Thyroid gland (tissue), 4 donors: ENCODE measurements at regions not wholly inside any gene's neighbourhood (a gene's known extent, or its start where the extent isn't known, plus 50 kb on each side); places are given as distances from the start of the nearest gene placed in this dataset.

Source experiments
- DNase-seq, 2 donors: peaks; one replicate each; pipeline ENCODE4 v3.0.0-alpha.2; 2019
- H3K27ac ChIP-seq, 3 donors: fragments of 200-600 bp; sonication (generic); 1 replicate in 2 of 3; 2 replicates in 1 of 3; pipeline ENCODE4 v1.5.1; 2016 to 2019; ENCODE audit warnings: mild to moderate bottlenecking in 1 of 3, moderate library complexity in 1 of 3
- H3K27me3 ChIP-seq: fragments of 200-600 bp; sonication (generic); one replicate; pipeline ENCODE4 v1.5.1; 2019
- H3K36me3 ChIP-seq, 2 donors: fragments of 200-600 bp; sonication (generic); one replicate each; pipeline ENCODE4 v1.5.1; 2016 to 2019
- H3K4me1 ChIP-seq, 2 donors: fragments of 200-600 bp; sonication (generic); one replicate each; pipeline ENCODE4 v1.5.1; 2017 to 2019
- H3K4me3 ChIP-seq, 3 donors: fragments of 200-600 bp; sonication (generic); replicated peaks in 1 of 3; 1 replicate in 2 of 3; 2 replicates in 1 of 3; pipeline ENCODE4 v1.5.1; 2016; ENCODE audit warnings: mild to moderate bottlenecking in 1 of 3
- H3K9me3 ChIP-seq: fragments of 200-600 bp; sonication (generic); one replicate; pipeline ENCODE4 v1.5.1; 2017
- POLR2A ChIP-seq, 2 donors: fragments of 450-650 bp; IDR thresholded peaks; one replicate each; pipeline ENCODE4 v1.6.1; 2017; ENCODE audit warnings: antibody characterized with exemption in 2 of 2, mild to moderate bottlenecking in 2 of 2, moderate library complexity in 1 of 2
- WGBS, 2 donors: methylation state at CpG; one replicate each; pipeline ENCODE4 v1.1.5; 2017; 5-methylcytosine and 5-hydroxymethylcytosine counted together
- intact Hi-C: fragments of 100-400 bp; cut with DNase I; formaldehyde crosslinking; loops from one replicate; pipeline ENCODE4 v1.15.1; 2023
- TF ChIP-seq, protein P1 (sequence below), 6 experiments: fragments of 200-600 bp in 3 of 6; fragments of 450-650 bp in 3 of 6; sonication (generic) in 3 of 6; IDR thresholded peaks; one replicate each; pipeline ENCODE4 v1.5.1; 2016 to 2019; ENCODE audit warnings: antibody characterized with exemption in 6 of 6, mild to moderate bottlenecking in 2 of 6, inconsistent platforms in 1 of 6, moderate library complexity in 1 of 6

DNA sequence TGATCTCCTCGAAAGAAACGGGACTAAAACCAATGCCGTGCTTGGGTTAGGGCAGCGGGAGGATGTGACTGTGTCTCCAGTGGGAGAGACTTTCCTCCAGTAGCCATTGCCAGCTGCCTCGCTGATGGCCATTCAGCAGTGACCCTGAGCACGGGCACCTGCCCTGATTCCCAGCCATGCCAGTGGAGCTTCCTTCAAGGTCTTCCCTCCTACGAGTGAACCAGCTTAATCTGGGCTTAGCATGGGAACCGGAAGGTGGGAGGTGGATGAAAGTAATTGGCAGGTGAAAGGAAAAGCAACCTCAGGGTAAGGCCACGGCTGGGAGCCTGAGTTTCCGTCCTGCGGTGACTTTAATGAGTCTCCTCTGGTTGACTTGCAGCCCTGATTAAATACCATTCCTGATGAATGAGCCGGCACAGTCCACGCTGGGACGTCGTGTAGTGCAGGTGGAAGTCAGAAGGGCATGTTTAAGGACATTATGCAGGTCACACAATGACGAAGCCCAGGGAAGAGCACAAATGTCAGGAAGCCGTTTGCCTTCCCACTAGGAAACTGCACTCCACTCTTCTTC, 813.5 kb downstream of the QKI start:
- H3K9me3 ChIP-seq, result no peaks in the 10 kb centered on the region
- no peaks in the 10 kb centered on the region for H3K27me3 ChIP-seq
- H3K27ac ChIP-seq, result no peak overlapping the region
- no peaks in the 10 kb centered on the region for H3K36me3 ChIP-seq
- TF ChIP-seq POLR2A (IDR thresholded peaks at IDR 0.05), result no peak
- TF ChIP-seq, protein P1, sequence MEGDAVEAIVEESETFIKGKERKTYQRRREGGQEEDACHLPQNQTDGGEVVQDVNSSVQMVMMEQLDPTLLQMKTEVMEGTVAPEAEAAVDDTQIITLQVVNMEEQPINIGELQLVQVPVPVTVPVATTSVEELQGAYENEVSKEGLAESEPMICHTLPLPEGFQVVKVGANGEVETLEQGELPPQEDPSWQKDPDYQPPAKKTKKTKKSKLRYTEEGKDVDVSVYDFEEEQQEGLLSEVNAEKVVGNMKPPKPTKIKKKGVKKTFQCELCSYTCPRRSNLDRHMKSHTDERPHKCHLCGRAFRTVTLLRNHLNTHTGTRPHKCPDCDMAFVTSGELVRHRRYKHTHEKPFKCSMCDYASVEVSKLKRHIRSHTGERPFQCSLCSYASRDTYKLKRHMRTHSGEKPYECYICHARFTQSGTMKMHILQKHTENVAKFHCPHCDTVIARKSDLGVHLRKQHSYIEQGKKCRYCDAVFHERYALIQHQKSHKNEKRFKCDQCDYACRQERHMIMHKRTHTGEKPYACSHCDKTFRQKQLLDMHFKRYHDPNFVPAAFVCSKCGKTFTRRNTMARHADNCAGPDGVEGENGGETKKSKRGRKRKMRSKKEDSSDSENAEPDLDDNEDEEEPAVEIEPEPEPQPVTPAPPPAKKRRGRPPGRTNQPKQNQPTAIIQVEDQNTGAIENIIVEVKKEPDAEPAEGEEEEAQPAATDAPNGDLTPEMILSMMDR (IDR thresholded peaks at IDR 0.05), result no peak
- WGBS, 2 donors, result 75 to 79% methylated on average over 17 of the region's 17 CpGs
- no peak overlapping the region for H3K4me3 ChIP-seq
- intact Hi-C loops, result no loop called here
- no peaks in the 10 kb centered on the region for H3K4me1 ChIP-seq
- DNase-seq, result no peak

- Histone ChIP-seq H3K4me3 (no peak overlapping the region), H3K27ac (no peak overlapping the region), H3K4me1 (no peaks in the 10 kb centered on the region), H3K36me3 (no peaks in the 10 kb centered on the region), H3K9me3 (no peaks in the 10 kb centered on the region), H3K27me3 (no peaks in the 10 kb centered on the region)
- intact Hi-C loops, result no loop called here
- DNase-seq, result no peak
- no peak for TF ChIP-seq POLR2A (IDR thresholded peaks at IDR 0.05)
- TF ChIP-seq, protein P1 (IDR thresholded peaks at IDR 0.05), result no peak
- 81% methylated on average over 10 of the region's 10 CpGs for WGBS, 2 donors
Observed at GRCh38 chr6:164216839-164217238, 802.3 kb downstream of the QKI start.

DNA sequence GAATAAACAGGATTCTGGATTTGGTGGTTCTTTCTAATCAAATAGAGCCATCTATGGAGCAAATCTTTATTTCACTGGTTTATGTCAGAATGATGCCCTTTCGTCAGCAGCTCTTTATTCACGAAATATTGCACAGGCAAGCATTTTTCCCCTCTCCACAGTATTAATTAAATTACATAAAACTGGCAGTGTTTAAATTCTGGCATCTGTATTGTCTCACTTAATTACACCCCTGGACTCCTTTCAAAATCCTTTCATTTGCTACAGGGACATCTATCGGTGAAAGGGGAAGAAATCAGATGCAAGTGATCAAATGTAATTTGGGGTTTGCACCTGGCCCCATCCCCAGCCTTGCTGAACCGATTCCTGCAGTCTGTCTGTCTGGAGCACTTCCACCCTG, 801.9 kb downstream of the QKI start:
- intact Hi-C loops, result no loop called here
- no peaks in the 10 kb centered on the region for H3K27me3 ChIP-seq
- no peaks in the 10 kb centered on the region for H3K4me1 ChIP-seq
- H3K9me3 ChIP-seq, result no peaks in the 10 kb centered on the region
- H3K4me3 ChIP-seq, result no peak overlapping the region
- TF ChIP-seq POLR2A (IDR thresholded peaks at IDR 0.05), result no peak
- TF ChIP-seq, protein P1 (IDR thresholded peaks at IDR 0.05), result no peak
- DNase-seq, result no peak
- no peak overlapping the region for H3K27ac ChIP-seq
- whole genome bisulfite sequencing, 2 donors, result 77 to 82% methylated on average over 4 of the region's 4 CpGs
- H3K36me3 ChIP-seq, result no peaks in the 10 kb centered on the region

- no peak overlapping the region for H3K4me3 ChIP-seq
- TF ChIP-seq, protein P1 (IDR thresholded peaks at IDR 0.05), result no peak
- no peak for TF ChIP-seq POLR2A (IDR thresholded peaks at IDR 0.05)
Observed at GRCh38 chr6:164214066-164214465, 799.5 kb downstream of the QKI start.

GRCh38 chr6:164211254-164211653, 796.7 kb downstream of the QKI start:
- Histone ChIP-seq H3K27ac (no peak overlapping the region), H3K27me3 (no peaks in the 10 kb centered on the region), H3K4me3 (no peak overlapping the region), H3K36me3 (no peaks in the 10 kb centered on the region), H3K4me1 (no peaks in the 10 kb centered on the region), H3K9me3 (no peaks in the 10 kb centered on the region)
- 92 to 93% methylated on average over 3 of the region's 3 CpGs for WGBS, 2 donors
- TF ChIP-seq POLR2A (IDR thresholded peaks at IDR 0.05), result no peak
- TF ChIP-seq, protein P1 (IDR thresholded peaks at IDR 0.05), result no peak
- intact Hi-C loops, result no loop called here
- DNase-seq, result no peak

More at GRCh38 chr6:164214066-164214465, 799.5 kb downstream of the QKI start:
- no peak for DNase-seq
- Histone ChIP-seq H3K4me1 (no peaks in the 10 kb centered on the region), H3K36me3 (no peaks in the 10 kb centered on the region), H3K27ac (no peak overlapping the region), H3K9me3 (no peaks in the 10 kb centered on the region), H3K27me3 (no peaks in the 10 kb centered on the region)
- intact Hi-C loops, result no loop called here
- WGBS, 2 donors, result 78 to 90% methylated on average over 8 of the region's 8 CpGs
